ENCODE measurements at regions not wholly inside any gene's neighbourhood (a gene's known extent, or its start where the extent isn't known, plus 50 kb on each side); places are given as distances from the start of the nearest gene placed in this dataset.
"Not testable (repeated sequence)": the region's sequence is repeated elsewhere in the genome, so short reads cannot be mapped to it uniquely, and the experiment has no call there.

GRCh38 chr6:40867527-40867926 is 171.5 kb downstream of the UNC5CL start:
- TF ChIP-seq CTCF (IDR thresholded peaks at IDR 0.05; ENCODE audit: low read depth, low read length, poor library complexity, severe bottlenecking); EZH2phosphoT487 (IDR thresholded peaks at IDR 0.05; ENCODE audit: borderline replicate concordance, low read length): not testable (repeated sequence)

Measured in DOHH2 (cell line).